Activated T-cell treated with anti-CD3 and anti-CD28 coated beads, Interleukin-2, amount 50 U/mL, for 72 hours (primary cell): ENCODE measurements at regions not wholly inside any gene's neighbourhood (a gene's known extent, or its start where the extent isn't known, plus 50 kb on each side); places are given as distances from the start of the nearest gene placed in this dataset.
A peak's percentile ranks its signal among the peaks of the same experiment; 100 is the strongest.

ENCODE experiments used
- ATAC-seq, 2 donors: fragments of 150-1000 bp; cut with Tn5 transposase; replicated peaks in 1 of 2; 2 replicates each; pipeline ENCODE4 v1.10.0; 2021; ENCODE audit warnings: moderate library complexity in 2 of 2, mild to moderate bottlenecking in 1 of 2
- DNase-seq, 2 donors: peaks; one replicate each; pipeline ENCODE4 v3.0.0; 2021 to 2022; ENCODE audit warnings: mixed read lengths in 1 of 2
- H3K27ac Mint-ChIP-seq: one replicate; pipeline ENCODE4 v1.8.0; 2022; ENCODE audit warnings: mild to moderate bottlenecking, moderate library complexity, mixed read lengths
- H3K27me3 Mint-ChIP-seq: one replicate; pipeline ENCODE4 v1.8.0; 2022; ENCODE audit warnings: low read depth, mixed read lengths
- H3K36me3 Mint-ChIP-seq, 2 donors: one replicate each; pipeline ENCODE4 v1.8.0; 2022; ENCODE audit warnings: mixed read lengths in 2 of 2, mild to moderate bottlenecking in 1 of 2; ENCODE audit not compliant: insufficient read depth in 2 of 2
- H3K4me1 Mint-ChIP-seq: one replicate; pipeline ENCODE4 v1.8.0; 2022; ENCODE audit warnings: low read depth, mixed read lengths
- H3K4me3 Mint-ChIP-seq, 2 donors: one replicate each; pipeline ENCODE4 v1.8.0; 2022; ENCODE audit warnings: mild to moderate bottlenecking in 2 of 2, mixed read lengths in 2 of 2, moderate library complexity in 2 of 2
- H3K9me3 Mint-ChIP-seq, 2 donors: one replicate each; pipeline ENCODE4 v1.8.0; 2022; ENCODE audit warnings: mixed read lengths in 2 of 2

GRCh38 chr20:39571171-39571570 is 609.0 kb downstream of the DHX35 start:
- ATAC-seq = no peak
- no peak overlapping the region for H3K4me3 Mint-ChIP-seq
- peaks cover 2% of the 10 kb centered on the region in 2 donors for H3K9me3 Mint-ChIP-seq
- H3K27me3 Mint-ChIP-seq = no peaks in the 10 kb centered on the region
- H3K36me3 Mint-ChIP-seq = no peaks in the 10 kb centered on the region
- no peak for DNase-seq
- H3K4me1 Mint-ChIP-seq = no peaks in the 10 kb centered on the region
- no peak overlapping the region for H3K27ac Mint-ChIP-seq

DNA sequence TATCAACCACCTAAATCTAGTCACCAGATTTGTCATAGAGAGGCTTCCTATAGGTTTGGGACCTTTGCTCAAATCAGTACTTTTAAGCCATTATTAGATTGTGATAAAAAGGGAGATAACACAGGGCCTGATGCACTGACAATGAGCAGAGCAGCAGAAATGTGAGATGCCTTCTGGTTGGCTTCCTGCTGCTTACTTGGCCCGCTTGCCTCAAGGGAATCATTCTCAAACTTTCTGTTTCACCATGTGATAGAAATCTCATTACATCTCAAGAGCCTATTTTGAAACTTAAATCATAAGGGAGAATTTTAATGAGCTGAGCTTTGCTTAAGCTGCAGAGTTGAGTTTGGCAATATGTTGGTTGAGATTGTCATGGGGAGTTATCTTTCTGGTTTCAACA is 606.0 kb downstream of the DHX35 start:
- no peaks in the 10 kb centered on the region for H3K4me1 Mint-ChIP-seq
- H3K9me3 Mint-ChIP-seq = no peaks in the 10 kb centered on the region

DNA sequence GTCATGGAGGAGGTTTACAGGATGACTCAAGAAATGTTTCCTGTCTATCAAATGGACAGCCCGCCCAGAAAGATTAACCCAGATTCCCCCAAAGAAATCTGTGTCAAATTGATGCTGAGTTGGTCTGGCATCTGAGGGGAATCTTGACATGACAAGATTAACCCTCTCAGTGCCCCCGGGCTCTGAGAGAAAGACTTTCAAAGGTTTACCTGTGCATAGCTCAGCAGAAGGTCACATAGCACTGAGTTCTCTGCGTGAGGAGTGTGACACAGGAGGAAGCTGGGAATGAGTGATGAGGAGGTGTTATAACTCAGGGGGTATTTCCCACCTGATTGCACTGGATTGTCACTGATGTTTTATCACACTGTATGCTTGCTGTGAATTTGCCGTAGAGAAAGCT is 601.2 kb downstream of the DHX35 start:
- H3K27ac Mint-ChIP-seq = no peak overlapping the region
- ATAC-seq (peak; percentile 72 to 95), DNase-seq (peak; percentile 3 to 25)
- H3K4me1 Mint-ChIP-seq = no peaks in the 10 kb centered on the region
- no peaks in the 10 kb centered on the region for H3K36me3 Mint-ChIP-seq
- H3K9me3 Mint-ChIP-seq = no peaks in the 10 kb centered on the region
- H3K27me3 Mint-ChIP-seq = no peaks in the 10 kb centered on the region
- H3K4me3 Mint-ChIP-seq = no peak overlapping the region

More for the DNA sequence above, 606.0 kb downstream of the DHX35 start:
- ATAC-seq = no peak
- DNase-seq = no peak
- Mint-ChIP-seq H3K4me3 (no peak overlapping the region), H3K36me3 (no peaks in the 10 kb centered on the region), H3K27me3 (no peaks in the 10 kb centered on the region), H3K27ac (no peak overlapping the region)

DNA sequence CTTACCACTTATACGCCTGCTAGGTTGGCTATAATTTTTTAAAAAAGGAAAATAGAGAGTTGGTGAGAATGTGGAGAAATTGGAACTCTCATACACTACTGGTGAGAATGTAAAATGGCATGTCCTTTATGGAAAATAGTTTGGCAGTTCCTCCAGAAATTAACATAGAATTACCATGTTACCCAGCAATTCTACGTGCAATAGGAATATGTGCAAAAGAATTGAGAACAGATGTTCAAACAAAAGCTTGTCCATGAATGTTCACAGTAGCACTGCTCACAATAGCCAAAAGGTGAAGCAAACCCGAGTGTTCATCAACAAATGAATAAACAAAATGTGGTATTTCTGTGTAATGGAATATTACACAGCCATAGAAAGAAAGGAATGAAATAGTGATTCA is 592.2 kb downstream of the DHX35 start:
- H3K36me3 Mint-ChIP-seq = no peaks in the 10 kb centered on the region
- peaks cover 0 to 2% of the 10 kb centered on the region in 2 donors for H3K9me3 Mint-ChIP-seq
- DNase-seq (no peak), ATAC-seq (no peak)
- no peak overlapping the region for H3K4me3 Mint-ChIP-seq
- H3K27me3 Mint-ChIP-seq = no peaks in the 10 kb centered on the region
- H3K4me1 Mint-ChIP-seq = no peaks in the 10 kb centered on the region
- H3K27ac Mint-ChIP-seq = no peak overlapping the region

- ATAC-seq = no peak
These were observed 591.0 kb downstream of the DHX35 start for GRCh38 chr20:39553120-39553519.

DNA sequence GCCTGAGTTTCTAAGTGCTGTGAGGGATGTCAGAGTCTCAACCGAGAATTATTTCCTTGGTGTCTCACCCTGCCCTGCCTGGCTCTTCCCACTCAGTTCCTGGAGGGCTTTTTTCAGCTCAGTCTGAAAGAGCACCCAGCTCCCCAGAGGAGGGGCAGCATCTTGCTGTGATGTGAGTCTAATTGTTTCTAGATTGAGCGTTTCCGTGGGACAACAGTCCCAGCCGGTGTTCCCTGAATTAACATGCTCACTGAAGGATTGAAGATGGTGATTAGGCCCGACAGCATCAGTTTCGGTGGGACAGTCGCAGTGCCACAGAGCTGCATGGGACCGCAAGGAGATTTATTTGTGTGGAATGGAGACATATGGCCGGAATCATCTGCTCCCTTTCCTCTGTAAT is 587.6 kb downstream of the DHX35 start:
- H3K4me1 Mint-ChIP-seq = no peaks in the 10 kb centered on the region

More at GRCh38 chr20:39553120-39553519, 591.0 kb downstream of the DHX35 start:
- Mint-ChIP-seq H3K4me3 (no peak overlapping the region), H3K4me1 (no peaks in the 10 kb centered on the region), H3K27ac (no peak overlapping the region), H3K27me3 (no peaks in the 10 kb centered on the region), H3K9me3 (peaks cover under 1 to 2% of the 10 kb centered on the region in 2 donors), H3K36me3 (no peaks in the 10 kb centered on the region)
- DNase-seq = no peak

DNA sequence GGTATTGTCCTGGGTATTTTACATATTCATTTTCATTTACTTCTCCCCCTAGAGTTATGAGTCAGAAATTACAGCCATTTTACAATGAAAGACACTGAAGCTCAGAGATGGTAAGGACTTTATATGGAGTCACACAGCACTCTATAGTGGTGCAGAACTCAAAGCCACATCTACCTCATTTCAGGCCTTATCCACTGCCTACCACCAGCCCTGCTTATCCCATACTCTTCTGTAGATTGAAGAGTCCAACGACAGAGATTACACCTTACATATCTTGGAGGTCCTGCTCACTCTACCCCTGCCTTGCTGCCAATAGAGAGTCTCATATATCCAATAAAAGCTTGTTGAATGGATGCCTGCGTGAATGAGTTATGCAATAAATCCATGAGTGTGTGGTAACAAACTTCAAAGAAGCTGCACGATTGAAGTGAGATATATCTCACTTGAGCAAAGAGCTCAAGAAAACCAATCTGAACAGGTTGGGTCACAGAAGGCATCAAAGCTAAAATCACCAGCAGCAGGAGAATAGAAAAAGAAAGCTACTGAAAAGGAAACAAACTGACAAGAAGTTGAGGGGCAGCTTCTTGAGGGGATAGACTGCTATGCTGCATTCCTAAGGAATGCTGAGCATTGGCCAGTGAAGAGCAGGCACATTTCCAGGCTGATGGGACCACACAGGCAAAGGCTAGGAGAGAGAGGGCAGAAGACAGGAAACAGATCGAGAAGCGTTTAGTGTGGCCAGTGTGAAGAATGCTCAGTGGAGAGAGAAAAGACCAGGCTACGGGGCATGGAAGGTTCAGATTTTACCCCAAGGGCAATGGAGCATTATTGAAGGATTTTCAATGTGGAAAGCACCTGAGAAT is 585.6 kb downstream of the DHX35 start:
- no peaks in the 10 kb centered on the region for H3K36me3 Mint-ChIP-seq
- no peak for DNase-seq
- no peak overlapping the region for H3K27ac Mint-ChIP-seq
- no peak overlapping the region for H3K4me3 Mint-ChIP-seq
- no peaks in the 10 kb centered on the region for H3K27me3 Mint-ChIP-seq
- H3K4me1 Mint-ChIP-seq = no peaks in the 10 kb centered on the region
- no peak for ATAC-seq
- peaks cover 2 to 10% of the 10 kb centered on the region in 2 donors for H3K9me3 Mint-ChIP-seq

More for the DNA sequence above, 587.6 kb downstream of the DHX35 start:
- no peak overlapping the region for H3K27ac Mint-ChIP-seq
- H3K27me3 Mint-ChIP-seq = no peaks in the 10 kb centered on the region
- H3K4me3 Mint-ChIP-seq = no peak overlapping the region
- no peaks in the 10 kb centered on the region for H3K36me3 Mint-ChIP-seq
- DNase-seq = no peak
- ATAC-seq = no peak
- peaks cover 2 to 10% of the 10 kb centered on the region in 2 donors for H3K9me3 Mint-ChIP-seq

- Mint-ChIP-seq H3K4me1 (no peaks in the 10 kb centered on the region), H3K27ac (no peak overlapping the region), H3K9me3 (peaks cover 2 to 7% of the 10 kb centered on the region in 2 donors), H3K36me3 (no peaks in the 10 kb centered on the region), H3K4me3 (no peak overlapping the region), H3K27me3 (no peaks in the 10 kb centered on the region)
- no peak for ATAC-seq
- no peak for DNase-seq
These were observed 579.1 kb downstream of the DHX35 start for GRCh38 chr20:39541136-39541803.

DNA sequence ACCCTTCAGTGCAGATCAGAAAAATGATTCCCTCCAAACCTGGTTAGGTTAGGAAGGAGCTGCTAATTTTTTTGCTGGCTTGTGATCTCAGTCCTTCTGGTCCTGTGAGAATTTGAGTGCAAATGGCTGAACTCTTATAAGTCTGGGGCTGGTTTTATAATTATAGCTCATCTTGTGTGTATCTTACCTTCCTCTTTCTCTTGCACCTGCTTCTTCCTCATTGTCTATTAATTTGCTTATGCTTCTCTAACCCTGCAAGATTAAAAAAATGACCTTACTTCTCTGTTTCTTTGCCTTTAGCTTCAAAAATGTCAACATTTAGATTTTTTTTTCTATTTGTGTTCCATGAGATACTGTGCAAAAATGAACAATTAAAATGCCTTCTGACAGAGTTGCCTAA is 576.2 kb downstream of the DHX35 start:
- Mint-ChIP-seq H3K4me3 (no peak overlapping the region), H3K27me3 (no peaks in the 10 kb centered on the region), H3K9me3 (peaks cover 0 to 3% of the 10 kb centered on the region in 2 donors), H3K27ac (no peak overlapping the region), H3K4me1 (no peaks in the 10 kb centered on the region), H3K36me3 (no peaks in the 10 kb centered on the region)
- ATAC-seq (no peak), DNase-seq (no peak)

DNA sequence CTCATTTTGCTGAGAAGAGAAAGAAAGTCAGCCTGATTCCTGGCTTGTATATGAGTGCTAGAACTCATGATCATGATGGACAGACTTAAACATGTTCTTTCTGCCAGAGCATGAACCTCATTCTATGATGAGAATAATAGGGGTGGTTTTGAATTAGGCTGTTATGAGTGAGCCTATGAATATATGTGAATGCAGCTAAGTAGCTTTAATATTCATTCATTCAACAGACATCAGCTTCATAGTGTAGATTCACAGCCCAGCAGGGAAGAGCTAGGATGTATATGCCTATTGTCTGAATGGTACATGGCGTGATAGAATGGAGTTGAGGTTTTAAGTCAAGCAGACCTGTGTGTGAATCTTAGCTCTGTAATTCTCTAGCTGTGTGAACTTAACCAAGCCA is 573.2 kb downstream of the DHX35 start:
- H3K9me3 Mint-ChIP-seq = peaks cover 0 to 3% of the 10 kb centered on the region in 2 donors
- no peak overlapping the region for H3K27ac Mint-ChIP-seq
- no peak overlapping the region for H3K4me3 Mint-ChIP-seq
- H3K36me3 Mint-ChIP-seq = no peaks in the 10 kb centered on the region
- no peaks in the 10 kb centered on the region for H3K27me3 Mint-ChIP-seq
- no peaks in the 10 kb centered on the region for H3K4me1 Mint-ChIP-seq
- DNase-seq = no peak
- ATAC-seq = no peak

- Mint-ChIP-seq H3K4me3 (no peak overlapping the region), H3K27ac (no peak overlapping the region), H3K36me3 (no peaks in the 10 kb centered on the region), H3K27me3 (no peaks in the 10 kb centered on the region), H3K4me1 (no peaks in the 10 kb centered on the region), H3K9me3 (peaks cover 0 to 3% of the 10 kb centered on the region in 2 donors)
- DNase-seq (no peak), ATAC-seq (no peak)
These were observed 572.7 kb downstream of the DHX35 start for GRCh38 chr20:39534846-39535245.

DNA sequence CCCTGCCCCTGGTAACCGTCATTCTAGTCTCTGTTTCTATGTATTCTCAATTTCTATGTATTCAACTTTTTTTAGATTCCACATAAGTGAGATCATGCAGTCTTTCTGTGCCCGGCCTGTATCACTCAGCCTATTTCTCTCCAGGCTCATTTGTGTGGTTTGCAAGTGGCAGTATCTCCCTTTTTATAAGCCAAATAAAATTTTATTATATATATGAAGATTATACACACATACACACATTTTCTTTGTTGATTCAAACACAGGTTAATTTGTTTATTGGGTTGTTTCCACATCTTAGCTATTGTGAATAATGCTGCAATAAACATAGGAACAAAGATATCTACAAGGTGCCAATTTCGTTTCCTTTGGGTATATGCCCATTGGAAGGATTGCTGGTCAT is 571.7 kb downstream of the DHX35 start:
- no peaks in the 10 kb centered on the region for H3K4me1 Mint-ChIP-seq
- no peaks in the 10 kb centered on the region for H3K27me3 Mint-ChIP-seq
- no peak overlapping the region for H3K4me3 Mint-ChIP-seq
- no peaks in the 10 kb centered on the region for H3K36me3 Mint-ChIP-seq
- peaks cover 0 to 3% of the 10 kb centered on the region in 2 donors for H3K9me3 Mint-ChIP-seq
- no peak for DNase-seq
- H3K27ac Mint-ChIP-seq = no peak overlapping the region
- no peak for ATAC-seq

GRCh38 chr20:39532205-39532604 is 570.1 kb downstream of the DHX35 start:
- no peak overlapping the region for H3K4me3 Mint-ChIP-seq
- DNase-seq = no peak
- no peaks in the 10 kb centered on the region for H3K27me3 Mint-ChIP-seq
- peaks cover 0 to 3% of the 10 kb centered on the region in 2 donors for H3K9me3 Mint-ChIP-seq
- no peaks in the 10 kb centered on the region for H3K36me3 Mint-ChIP-seq
- no peak for ATAC-seq
- no peak overlapping the region for H3K27ac Mint-ChIP-seq
- no peaks in the 10 kb centered on the region for H3K4me1 Mint-ChIP-seq
